H1 (cell line): ENCODE measurements at regions not wholly inside any gene's neighbourhood (a gene's known extent, or its start where the extent isn't known, plus 50 kb on each side); places are given as distances from the start of the nearest gene placed in this dataset.

Source experiments
- CTCF ChIA-PET: fragments of 300-600 bp; sonication (Branson Sonifier 250); formaldehyde crosslinking; loops from one replicate; lab custom pipeline; 2021; ENCODE audit not compliant: partially characterized antibody; lab: Charles Lee
- POLR2A ChIA-PET: fragments of 300-600 bp; sonication (Branson Sonifier 250); formaldehyde crosslinking; loops from one replicate; lab custom pipeline; 2021; ENCODE audit warnings: inconsistent platforms; ENCODE audit not compliant: partially characterized antibody; lab: Charles Lee
- DNase-seq, 2 experiments: peaks; one replicate each; pipeline versions ENCODE4 v3.0.0 to v3.0.0-alpha.2; 2010 to 2022; ENCODE audit warnings: low spot score in 2 of 2, low read depth in 1 of 2, mixed read lengths in 1 of 2
- FAIRE-seq: peaks from 2 replicates; lab custom pipeline; 2011; peaks lifted over from hg19 to GRCh38; lab: Jason Lieb, UNC
- H2AFZ ChIP-seq: 2 replicates; pipeline ENCODE4 v1.8.1; 2012; ENCODE audit warnings: low read length, inconsistent platforms
- H2AK5ac ChIP-seq: 2 replicates; pipeline ENCODE4 v1.6.1; 2013; ENCODE audit warnings: low read depth, low read length
- H2BK120ac ChIP-seq: replicated peaks from 2 replicates; pipeline ENCODE3; 2013; ENCODE audit warnings: low read depth, low read length, inconsistent platforms
- H2BK12ac ChIP-seq: 2 replicates; pipeline ENCODE4 v1.6.1; 2013; ENCODE audit warnings: low read depth, low read length
- H2BK15ac ChIP-seq: 2 replicates; pipeline ENCODE4 v1.6.1; 2013; ENCODE audit warnings: low read length
- H2BK20ac ChIP-seq: 2 replicates; pipeline ENCODE4 v1.6.1; 2013; ENCODE audit warnings: low read length
- H2BK5ac ChIP-seq: 2 replicates; pipeline ENCODE4 v1.6.1; 2013; ENCODE audit warnings: low read depth, low read length
- H3K14ac ChIP-seq: 2 replicates; pipeline ENCODE4 v1.6.1; 2013; ENCODE audit warnings: inconsistent platforms; ENCODE audit not compliant: insufficient read length
- H3K18ac ChIP-seq: 2 replicates; pipeline ENCODE4 v1.6.1; 2013; ENCODE audit warnings: low read length; ENCODE audit errors: extremely low read depth
- H3K23ac ChIP-seq: 2 replicates; pipeline ENCODE4 v1.6.1; 2013; ENCODE audit warnings: inconsistent platforms; ENCODE audit not compliant: insufficient read length
- H3K23me2 ChIP-seq: 2 replicates; pipeline ENCODE4 v1.6.1; 2013; ENCODE audit warnings: low read depth, low read length
- H3K27ac ChIP-seq: 2 replicates; pipeline ENCODE4 v1.6.1; 2011; ENCODE audit warnings: low read depth, low read length, inconsistent platforms
- H3K27me3 ChIP-seq, 4 experiments: replicated peaks in 1 of 4; 1 replicate in 1 of 4; 2 replicates in 3 of 4; pipeline versions ENCODE4 v1.6.1 to v1.8.1; 2011 to 2013; ENCODE audit warnings: low read length in 3 of 4, mild to moderate bottlenecking in 3 of 4, inconsistent platforms in 2 of 4, mixed read lengths in 2 of 4, moderate library complexity in 1 of 4; ENCODE audit not compliant: control insufficient read depth in 3 of 4, insufficient read depth in 3 of 4; ENCODE audit errors: extremely low read depth in 1 of 4
- H3K36me3 ChIP-seq, 4 experiments: 2 replicates each; pipeline versions ENCODE4 v1.6.1 to v1.8.1; 2011 to 2013; ENCODE audit warnings: mild to moderate bottlenecking in 4 of 4, low read length in 3 of 4, moderate library complexity in 2 of 4, control low read depth in 1 of 4, inconsistent platforms in 1 of 4; ENCODE audit not compliant: insufficient read depth in 4 of 4, control insufficient read depth in 2 of 4
- H3K4ac ChIP-seq: replicated peaks from 2 replicates; pipeline ENCODE3; 2013; ENCODE audit warnings: low read length, low read depth, mixed read lengths, inconsistent platforms; ENCODE audit not compliant: insufficient read length
- H3K4me1 ChIP-seq, 4 experiments: replicated peaks in 1 of 4; 1 replicate in 1 of 4; 2 replicates in 3 of 4; pipeline versions ENCODE4 v1.6.1 to v1.8.1; 2011 to 2013; ENCODE audit warnings: low read length in 3 of 4, inconsistent platforms in 2 of 4, mixed read lengths in 1 of 4; ENCODE audit not compliant: insufficient read depth in 4 of 4, control insufficient read depth in 3 of 4
- H3K4me2 ChIP-seq, 2 experiments: 2 replicates each; pipeline versions ENCODE4 v1.6.1 to v1.8.1; 2011 to 2013; ENCODE audit warnings: low read depth in 2 of 2, low read length in 2 of 2, control low read depth in 1 of 2, inconsistent platforms in 1 of 2, mild to moderate bottlenecking in 1 of 2; ENCODE audit not compliant: insufficient read depth in 1 of 2
- H3K4me3 ChIP-seq, 4 experiments: fragments of 200-600, 300-600 bp in 1 of 4; sonication (generic), shearing (Covaris generic), sonication (Bioruptor Twin) in 1 of 4; 2 replicates each; pipeline versions ENCODE4 v1.5.1 to v1.8.1; 2011 to 2016; ENCODE audit warnings: low read length in 4 of 4, low read depth in 3 of 4, control low read depth in 2 of 4, inconsistent platforms in 2 of 4, mild to moderate bottlenecking in 2 of 4, mixed read lengths in 1 of 4, moderate library complexity in 1 of 4; ENCODE audit not compliant: insufficient read depth in 2 of 4; ENCODE audit errors: extremely low read depth in 1 of 4
- H3K56ac ChIP-seq: replicated peaks from 2 replicates; pipeline ENCODE3; 2013; ENCODE audit warnings: low read depth, mild to moderate bottlenecking, mixed read lengths, low read length, inconsistent platforms; ENCODE audit not compliant: insufficient read length
- H3K79me1 ChIP-seq: 2 replicates; pipeline ENCODE4 v1.6.1; 2013; ENCODE audit warnings: low read depth, low read length, control low read depth
- H3K79me2 ChIP-seq, 2 experiments: 2 replicates each; pipeline versions ENCODE4 v1.6.1 to v1.8.1; 2012 to 2013; ENCODE audit warnings: low read length in 2 of 2, mild to moderate bottlenecking in 2 of 2, inconsistent platforms in 1 of 2; ENCODE audit not compliant: insufficient read depth in 2 of 2, control insufficient read depth in 1 of 2
- H3K9ac ChIP-seq, 4 experiments: replicated peaks in 1 of 4; 1 replicate in 1 of 4; 2 replicates in 3 of 4; pipeline versions ENCODE4 v1.6.1 to v1.8.1; 2011 to 2013; ENCODE audit warnings: low read depth in 3 of 4, low read length in 3 of 4, control low read depth in 2 of 4, mild to moderate bottlenecking in 2 of 4, moderate library complexity in 2 of 4, inconsistent platforms in 1 of 4; ENCODE audit errors: extremely low read depth in 1 of 4
- H3K9me3 ChIP-seq, 2 experiments: 2 replicates each; pipeline versions ENCODE4 v1.6.1 to v1.8.1; 2012 to 2013; ENCODE audit warnings: mild to moderate bottlenecking in 2 of 2, moderate library complexity in 2 of 2, control low read depth in 1 of 2, inconsistent platforms in 1 of 2, low read depth in 1 of 2, low read length in 1 of 2, mixed read lengths in 1 of 2; ENCODE audit not compliant: insufficient read depth in 2 of 2
- H4K20me1 ChIP-seq, 2 experiments: replicated peaks in 1 of 2; 2 replicates each; pipeline versions ENCODE3 to v1.8.1; 2011 to 2013; ENCODE audit warnings: inconsistent platforms in 2 of 2, low read length in 2 of 2, mild to moderate bottlenecking in 1 of 2; ENCODE audit not compliant: insufficient read depth in 2 of 2, control insufficient read depth in 1 of 2
- H4K5ac ChIP-seq: 2 replicates; pipeline ENCODE4 v1.6.1; 2013; ENCODE audit warnings: low read length, low read depth, mixed read lengths, inconsistent platforms; ENCODE audit not compliant: insufficient read length
- H4K8ac ChIP-seq: 2 replicates; pipeline ENCODE4 v1.8.0; 2013; ENCODE audit warnings: mild to moderate bottlenecking, moderate library complexity, low read length, inconsistent platforms; ENCODE audit not compliant: insufficient read depth; ENCODE audit errors: extremely low read depth
- H4K91ac ChIP-seq: replicated peaks from 2 replicates; pipeline ENCODE3; 2013; ENCODE audit warnings: low read length, mixed read lengths, inconsistent platforms; ENCODE audit not compliant: insufficient read length
- CEBPB ChIP-seq: IDR thresholded peaks from 2 replicates; pipeline ENCODE4 v1.6.1; 2012; ENCODE audit warnings: low read depth, low read length
- CREB1 ChIP-seq: IDR thresholded peaks from 2 replicates; pipeline ENCODE4 v1.6.1; 2012; ENCODE audit warnings: inconsistent platforms
- CTBP2 ChIP-seq: IDR thresholded peaks from 2 replicates; pipeline ENCODE4 v1.7.0; 2011; ENCODE audit warnings: borderline replicate concordance, mild to moderate bottlenecking, moderate library complexity, mixed read lengths, low read length; ENCODE audit not compliant: insufficient read depth, insufficient read length
- GTF2F1 ChIP-seq: IDR thresholded peaks from 2 replicates; pipeline ENCODE4 v1.6.1; 2012; ENCODE audit warnings: low read depth, low read length, improper control_type of control experiment, borderline replicate concordance
- HDAC6 ChIP-seq: IDR thresholded peaks from one replicate; pipeline ENCODE4 v1.7.1; 2012; ENCODE audit warnings: low read depth, mild to moderate bottlenecking, inconsistent platforms, low read length, moderate library complexity
- JUND ChIP-seq: IDR thresholded peaks from 2 replicates; pipeline ENCODE4 v1.6.1; 2011; ENCODE audit warnings: mild to moderate bottlenecking, improper control_type of control experiment, low read length
- KDM4A ChIP-seq: IDR thresholded peaks from one replicate; pipeline ENCODE4 v1.7.1; 2012; ENCODE audit warnings: low read depth, mild to moderate bottlenecking, moderate library complexity, low read length, inconsistent platforms; ENCODE audit not compliant: severe bottlenecking
- NANOG ChIP-seq: IDR thresholded peaks from 2 replicates; pipeline ENCODE4 v1.6.1; 2011; ENCODE audit warnings: low read length, low read depth, mild to moderate bottlenecking, inconsistent platforms; ENCODE audit not compliant: insufficient read depth, poor library complexity, severe bottlenecking
- POLR2AphosphoS5 ChIP-seq: IDR thresholded peaks from 2 replicates; pipeline ENCODE4 v1.6.1; 2011; ENCODE audit warnings: low read depth, low read length
- SAP30 ChIP-seq: fragments of 300-600 bp; sonication (generic); IDR thresholded peaks from 2 replicates; pipeline ENCODE4 v1.7.1; 2012; ENCODE audit warnings: low read length, moderate library complexity, mild to moderate bottlenecking, inconsistent platforms; ENCODE audit not compliant: insufficient read depth, insufficient replicate concordance
- SRF ChIP-seq: IDR thresholded peaks from 2 replicates; pipeline ENCODE4 v1.6.1; 2011; ENCODE audit warnings: mild to moderate bottlenecking, low read depth, low read length, moderate library complexity
- TAF1 ChIP-seq: IDR thresholded peaks from 2 replicates; pipeline ENCODE4 v1.6.1; 2011; ENCODE audit warnings: mild to moderate bottlenecking, low read depth, low read length
- TAF7 ChIP-seq: optimal IDR thresholded peaks from 2 replicates; pipeline ENCODE3; 2011; ENCODE audit warnings: low read depth, mild to moderate bottlenecking, inconsistent platforms, low read length, moderate library complexity, borderline replicate concordance
- USF2 ChIP-seq: IDR thresholded peaks from 2 replicates; pipeline ENCODE4 v1.6.1; 2011; ENCODE audit warnings: low read length, improper control_type of control experiment
- whole genome bisulfite sequencing, 2 experiments: shearing (Covaris generic) in 1 of 2; methylation state at CpG; one replicate each; pipeline versions ENCODE4 v1.1.6 to v1.1.7; 2013 to 2015; ENCODE audit warnings: low lambda C conversion rate in 2 of 2, mixed read lengths in 2 of 2, inconsistent platforms in 1 of 2, low coverage in 1 of 2, missing lambda C conversion rate in 1 of 2; ENCODE audit not compliant: insufficient replicate concordance in 2 of 2, insufficient coverage in 1 of 2, insufficient read length in 1 of 2; ENCODE audit errors: extremely low coverage in 1 of 2, missing lambda C conversion rate in 1 of 2; 5-methylcytosine and 5-hydroxymethylcytosine counted together

- no peak overlapping the region for H3K18ac ChIP-seq
- H4K91ac ChIP-seq: no peak overlapping the region
- H4K5ac ChIP-seq: no peak overlapping the region
- no peak overlapping the region for H3K4me2 ChIP-seq
- no peak overlapping the region for H2AFZ ChIP-seq
- no peak overlapping the region for H2AK5ac ChIP-seq
- H2BK15ac ChIP-seq: no peak overlapping the region
- POLR2A ChIA-PET: no interaction called here
- H2BK20ac ChIP-seq: no peak overlapping the region
- peaks cover 0 to 3% (median 0%) of the 10 kb centered on the region in 4 experiments; a peak in 3 of 7 replicates for H3K4me1 ChIP-seq
- no peak overlapping the region for H3K9ac ChIP-seq
- FAIRE-seq (no peak), DNase-seq (no peak)
- WGBS, 2 experiments: 90% methylated on average over 7 of the region's 7 CpGs; no CpG with 5 or more reads in 1 of the 2 experiments
- no peaks in the 10 kb centered on the region for H3K79me1 ChIP-seq
- no peaks in the 10 kb centered on the region for H3K23me2 ChIP-seq
- no peaks in the 10 kb centered on the region for H3K9me3 ChIP-seq
- no peak overlapping the region for H3K56ac ChIP-seq
- H3K27ac ChIP-seq: no peak overlapping the region
- no peaks in the 10 kb centered on the region for H4K20me1 ChIP-seq
- H3K27me3 ChIP-seq: no peaks in the 10 kb centered on the region
- H3K14ac ChIP-seq: no peak overlapping the region
- H2BK12ac ChIP-seq: no peak overlapping the region
- no peak overlapping the region for H2BK5ac ChIP-seq
- H3K4me3 ChIP-seq: no peak overlapping the region
- H3K23ac ChIP-seq: no peak overlapping the region
- H4K8ac ChIP-seq: no peak overlapping the region
- CTCF ChIA-PET: interaction anchor here (0.7 to 4.7 kb wide), 4 partner anchors 39 to 937 kb away, joined by 3 to 15 read pairs (median 4); no protein-coding TSS in a partner anchor
- H3K79me2 ChIP-seq: no peaks in the 10 kb centered on the region
- H3K4ac ChIP-seq: no peak overlapping the region
- H3K36me3 ChIP-seq: peaks cover 0 to 5% (median 0%) of the 10 kb centered on the region in 4 experiments; a peak in 2 of 8 replicates
- H2BK120ac ChIP-seq: no peak overlapping the region
- no peak for TF ChIP-seq KDM4A
- no peak for TF ChIP-seq CTBP2
- TF ChIP-seq HDAC6: no peak
- TF ChIP-seq GTF2F1: no peak
- TF ChIP-seq TAF7: no peak
- TF ChIP-seq SRF: no peak
- no peak for TF ChIP-seq NANOG
- TF ChIP-seq CEBPB: no peak
- TF ChIP-seq JUND: no peak
- TF ChIP-seq POLR2AphosphoS5: no peak
- TF ChIP-seq TAF1: no peak
- TF ChIP-seq CREB1: no peak
- no peak for TF ChIP-seq USF2
- TF ChIP-seq SAP30: no peak
Measured at GRCh38 chr1:200480964-200481363, 71.1 kb upstream of the ZNF281 start.
